Hematopoietic multipotent progenitor cell (in vitro differentiated cells): ENCODE measurements at regions not wholly inside any gene's neighbourhood (a gene's known extent, or its start where the extent isn't known, plus 50 kb on each side); places are given as distances from the start of the nearest gene placed in this dataset. TPM values are rescaled to one million over a fixed set of nuclear protein-coding genes. Genes with fewer than 3 reads are reported as not detected.

ENCODE experiments used
- DNase-seq, 3 donors: peaks; one replicate each; pipeline ENCODE4 v3.0.0-alpha.2; 2011 to 2015; ENCODE audit warnings: low read depth in 2 of 3, low spot score in 2 of 3
- small RNA-seq: library from RNA; depleted of rRNA; stranded (forward); fragments of <200 nt; gene quantifications from one replicate; pipeline ENCODE3, GENCODE V24; 2012

DNA sequence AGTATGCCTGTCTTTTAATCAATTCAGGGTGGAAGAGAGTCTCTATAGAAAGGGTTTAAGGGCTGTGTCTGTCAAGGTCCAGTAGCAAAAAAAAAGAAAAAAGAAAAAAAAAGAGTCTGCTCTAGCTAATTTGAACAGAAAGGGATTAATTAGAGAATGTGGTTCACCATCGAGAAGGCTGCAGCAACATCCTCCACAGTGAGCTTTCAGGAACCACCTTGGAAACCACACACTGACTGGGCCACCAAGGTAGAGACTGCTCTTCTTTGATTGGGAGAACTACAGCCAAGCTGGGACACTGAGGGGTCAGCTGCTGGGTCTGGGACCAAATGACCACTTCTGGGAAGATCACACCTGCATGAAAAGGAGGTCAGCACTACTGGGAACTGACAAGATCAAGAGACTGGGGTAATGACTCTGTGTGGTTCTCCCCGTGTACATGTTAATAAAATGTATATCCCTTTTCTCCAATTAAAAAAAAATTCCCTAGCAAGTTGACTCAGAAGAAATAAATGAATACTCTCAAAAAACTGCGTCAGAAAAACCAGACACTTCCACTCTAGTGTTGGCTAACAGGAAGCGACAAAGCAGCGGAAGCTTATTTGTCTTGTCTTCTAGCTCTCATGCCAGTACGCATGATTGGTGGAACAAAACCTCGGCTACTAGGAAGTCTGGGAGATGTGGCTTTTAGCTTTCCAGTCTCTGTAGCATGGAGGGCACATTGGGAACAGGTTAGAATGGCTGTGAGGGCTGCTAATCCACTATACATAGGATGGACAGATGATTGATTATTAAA, 60.0 kb upstream of the IVNS1ABP start:
- no peak for DNase-seq

DNA sequence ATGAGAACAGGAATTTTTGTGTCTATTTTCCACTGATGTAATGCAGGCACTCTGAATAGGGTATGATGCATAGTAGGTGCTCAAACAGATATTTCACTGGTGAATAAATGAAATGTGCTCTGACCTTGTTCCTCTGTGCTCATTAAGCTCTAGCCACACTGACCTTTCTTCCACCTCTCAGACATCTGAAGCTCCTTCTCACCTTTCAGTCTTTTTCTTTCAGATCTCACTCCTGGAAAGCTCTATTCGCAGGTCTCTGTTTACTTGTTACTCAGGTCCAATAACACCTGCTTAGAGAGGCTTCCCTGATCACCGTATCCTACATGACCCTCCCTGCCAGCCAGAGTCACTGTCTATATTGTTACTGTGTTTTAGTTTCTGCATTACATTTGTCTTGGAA, 59.2 kb upstream of the IVNS1ABP start:
- no peak for DNase-seq

DNA sequence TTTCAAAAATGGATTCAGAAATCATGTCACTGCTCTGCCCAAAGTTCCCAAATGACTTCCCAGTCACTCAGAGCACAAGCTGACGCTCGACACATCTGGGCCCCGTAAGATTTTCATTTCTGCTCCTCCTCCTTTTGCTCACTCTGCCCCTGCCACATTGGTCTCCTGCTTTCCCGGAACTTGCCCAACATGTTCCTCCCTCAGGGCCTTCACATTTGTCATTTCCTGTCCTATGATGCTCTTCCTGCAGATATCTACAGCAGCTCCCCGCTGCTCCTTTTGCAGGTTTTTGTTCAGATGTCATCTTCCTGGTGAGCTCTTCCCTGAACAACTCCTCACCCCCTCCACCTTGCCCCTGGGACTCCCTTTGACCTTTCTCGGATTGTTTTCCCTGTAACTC, 58.5 kb upstream of the IVNS1ABP start:
- DNase-seq: no peak

DNA sequence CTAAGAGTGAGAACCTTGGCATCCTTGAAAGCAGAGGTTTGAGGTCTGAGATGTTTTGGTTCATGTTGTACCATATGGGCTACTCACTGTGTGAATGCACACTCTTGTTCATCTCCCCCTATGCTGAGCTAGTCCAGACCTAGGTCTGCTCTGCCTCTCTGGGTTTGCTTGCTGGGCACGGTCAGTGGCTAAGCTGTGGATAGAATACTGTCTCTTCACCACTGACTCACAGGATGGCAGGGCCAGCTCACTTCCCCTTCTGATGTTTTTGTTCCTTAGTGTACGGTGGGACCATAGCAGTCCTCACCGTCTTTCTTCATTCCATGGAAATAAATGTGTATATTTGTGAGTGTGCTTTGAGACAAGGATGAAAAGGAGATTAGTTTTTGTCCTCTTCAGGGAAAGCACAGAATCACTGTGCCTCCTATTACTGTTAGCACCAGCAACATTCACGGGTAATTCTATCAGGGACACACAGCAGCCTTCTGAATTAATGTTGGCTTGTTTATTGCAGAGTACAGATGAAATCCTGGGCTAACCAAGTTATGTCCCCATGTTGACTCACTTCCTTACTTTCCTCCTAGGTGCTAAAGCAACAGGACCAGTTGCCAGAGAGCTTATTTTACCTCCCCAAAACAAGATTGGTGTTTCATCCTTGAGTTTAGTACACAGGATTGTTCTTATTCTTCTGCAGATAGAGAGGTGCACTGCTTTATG, 56.9 kb upstream of the IVNS1ABP start:
- DNase-seq: peak in 1 of 3 donors; percentile 1

DNA sequence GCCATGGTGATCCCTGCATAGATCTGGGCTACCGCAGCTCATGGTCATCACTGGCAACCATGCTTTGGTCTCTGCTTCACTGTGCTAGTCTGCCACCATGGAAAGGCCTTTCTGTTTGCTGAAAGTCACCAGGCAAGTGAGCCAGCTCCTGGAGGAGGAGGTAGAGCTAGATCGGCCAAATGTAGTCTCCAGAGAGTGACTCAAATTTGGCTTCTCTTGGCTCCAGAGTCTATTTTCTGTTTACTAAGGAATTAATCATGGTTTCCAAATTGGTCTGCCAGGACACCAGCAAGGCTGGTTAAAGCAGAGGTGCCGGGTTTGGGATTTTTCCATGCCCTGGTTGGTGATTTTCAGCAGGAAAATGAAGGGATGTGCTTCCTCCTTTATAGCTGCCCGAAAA, 52.7 kb upstream of the IVNS1ABP start:
- no peak for DNase-seq

DNA sequence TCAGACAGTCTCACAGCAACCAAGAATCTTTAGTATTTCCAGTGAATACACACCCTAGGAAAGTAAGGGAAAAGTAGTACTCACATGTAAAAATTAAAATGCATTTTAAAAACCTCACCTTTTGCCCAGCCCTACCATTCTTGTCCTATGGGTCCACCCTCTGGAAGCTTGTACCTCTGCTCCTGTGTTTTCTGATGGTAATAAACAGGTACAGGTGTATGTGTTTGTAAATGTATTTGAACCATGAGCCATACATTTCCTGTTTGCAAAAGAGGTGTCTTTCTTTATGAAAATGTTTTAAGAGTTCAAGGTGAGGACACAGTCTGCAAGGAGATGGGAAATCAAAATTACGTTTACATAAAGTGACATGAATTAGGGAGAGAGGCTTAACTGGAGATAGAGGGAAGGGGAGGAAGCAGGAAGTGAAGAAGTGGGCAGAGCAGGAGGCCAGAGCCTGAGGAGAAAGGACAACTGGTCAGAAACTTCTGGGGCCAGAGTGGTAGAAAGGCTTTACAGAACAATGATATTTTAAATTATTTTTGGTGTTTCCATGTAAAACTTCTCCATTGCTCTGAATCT, 52.0 kb upstream of the IVNS1ABP start:
- DNase-seq: no peak

DNA sequence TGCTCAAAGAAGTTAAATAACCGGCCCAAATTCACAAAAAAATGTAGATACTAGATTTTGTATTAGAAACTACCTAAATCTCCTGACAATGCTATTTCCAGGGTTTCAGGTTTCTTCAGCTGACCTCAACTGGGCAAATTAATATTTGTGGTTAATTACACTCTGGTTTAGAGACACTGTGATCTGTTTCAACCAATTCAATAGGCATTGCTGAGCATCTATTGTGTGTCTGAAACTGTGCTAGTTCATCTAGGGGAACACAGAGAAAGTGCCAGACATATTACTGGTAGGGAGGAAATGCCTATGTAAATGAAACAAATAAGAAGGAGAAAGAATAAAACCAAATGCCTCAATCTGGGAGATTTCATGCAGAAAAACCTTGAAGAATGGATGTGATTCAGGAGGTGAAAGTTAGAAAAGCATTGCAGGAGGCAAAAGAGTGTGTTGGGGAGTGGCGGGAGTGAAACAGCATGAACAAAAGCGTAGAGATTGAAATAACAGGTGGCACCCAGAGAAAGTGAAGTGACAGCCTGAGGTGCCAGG, 51.3 kb upstream of the IVNS1ABP start:
- no peak for DNase-seq

DNA sequence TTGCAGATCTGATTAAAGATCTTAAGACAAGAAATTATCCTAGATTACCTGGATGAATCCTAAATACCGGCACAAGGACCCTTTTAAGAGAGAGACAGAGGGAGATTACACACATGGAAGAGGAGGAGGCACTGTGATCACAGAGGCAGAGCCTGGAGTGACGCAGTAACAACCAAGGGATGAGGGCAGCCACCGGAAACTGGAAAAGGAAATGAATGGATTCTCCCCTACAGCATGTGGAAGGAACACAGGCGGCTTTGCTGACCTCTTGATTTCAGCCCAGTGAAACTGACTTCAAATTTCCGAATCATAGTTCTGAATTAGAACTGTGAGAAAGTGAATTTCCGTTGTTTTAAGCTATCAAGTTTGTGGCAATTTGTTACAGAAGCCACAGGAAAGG, 50.2 kb upstream of the IVNS1ABP start:
- no peak for DNase-seq

Small RNA genes in the stretch of these regions (small RNA-seq; reads per million reads assigned to genes)
- gene MCRIP2P2 (not detected), gene RF00019 (not detected), gene RNU7-183P (not detected)
